KMS-11 (cell line): ENCODE measurements at regions not wholly inside any gene's neighbourhood (a gene's known extent, or its start where the extent isn't known, plus 50 kb on each side); places are given as distances from the start of the nearest gene placed in this dataset.

Experiments
- H2AFZ ChIP-seq: fragments of 200-600 bp; sonication (generic); 2 replicates; pipeline ENCODE4 v1.6.1; 2016; ENCODE audit warnings: antibody characterized with exemption, mixed run types, low read depth
- H3K27ac ChIP-seq: fragments of 200-600 bp; sonication (generic); 2 replicates; pipeline ENCODE4 v1.6.1; 2016; ENCODE audit warnings: mild to moderate bottlenecking, mixed run types
- H3K27me3 ChIP-seq: fragments of 200-600 bp; sonication (generic); 2 replicates; pipeline ENCODE4 v1.6.1; 2017; ENCODE audit warnings: mild to moderate bottlenecking, low read depth, mixed run types, moderate library complexity; ENCODE audit not compliant: insufficient read depth
- H3K36me3 ChIP-seq: fragments of 200-600 bp; sonication (generic); 2 replicates; pipeline ENCODE4 v1.6.1; 2017; ENCODE audit warnings: mild to moderate bottlenecking, mixed run types; ENCODE audit not compliant: insufficient read depth
- H3K4me1 ChIP-seq: fragments of 200-600 bp; sonication (generic); 2 replicates; pipeline ENCODE4 v1.6.1; 2016; ENCODE audit warnings: mild to moderate bottlenecking, low read depth, mixed run types; ENCODE audit not compliant: poor library complexity, severe bottlenecking
- H3K4me2 ChIP-seq: fragments of 200-600 bp; sonication (generic); 2 replicates; pipeline ENCODE4 v1.7.0; 2016; ENCODE audit warnings: mild to moderate bottlenecking, mixed run types
- H3K4me3 ChIP-seq: fragments of 200-600 bp; sonication (generic); IDR thresholded peaks from 2 replicates; pipeline ENCODE4 v1.6.1; 2017; ENCODE audit warnings: low read depth, low read length, mixed read lengths; ENCODE audit not compliant: insufficient read depth
- H3K79me2 ChIP-seq: fragments of 200-600 bp; sonication (generic); 2 replicates; pipeline ENCODE4 v1.6.1; 2016; ENCODE audit warnings: low read depth, mixed run types; ENCODE audit not compliant: insufficient read depth
- H3K9ac ChIP-seq: fragments of 200-600 bp; sonication (generic); 2 replicates; pipeline ENCODE4 v1.6.1; 2016; ENCODE audit warnings: mild to moderate bottlenecking, mixed run types
- H4K20me1 ChIP-seq: fragments of 200-600 bp; sonication (generic); 2 replicates; pipeline ENCODE4 v1.6.1; 2016; ENCODE audit warnings: mild to moderate bottlenecking, mixed run types; ENCODE audit not compliant: insufficient read depth
- TF ChIP-seq, protein P1 (sequence below): fragments of 200-600 bp; sonication (generic); conservative IDR thresholded peaks from 2 replicates; pipeline ENCODE4 v1.6.1; 2017; ENCODE audit warnings: low read depth, mild to moderate bottlenecking, antibody characterized with exemption, low read length, moderate library complexity, mixed read lengths

DNA sequence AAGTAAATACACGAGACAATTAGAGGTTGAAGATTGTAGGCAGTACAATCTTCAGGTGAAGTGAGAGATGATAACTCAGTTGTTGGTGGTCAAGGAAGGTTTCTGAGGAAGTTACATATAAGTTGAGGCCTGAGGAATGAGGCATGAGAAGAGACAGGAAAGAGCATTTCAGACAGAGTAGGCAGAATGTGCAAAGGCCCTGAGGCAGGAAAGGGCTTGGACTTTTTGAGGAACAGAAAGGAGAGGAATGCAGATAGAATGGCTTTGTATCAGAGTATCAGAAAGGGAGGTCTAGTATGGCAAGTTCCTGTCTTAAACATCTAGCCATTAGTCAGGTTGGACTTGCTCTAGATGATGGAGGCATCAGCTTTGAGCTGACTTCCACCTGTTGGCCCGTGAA is 122.5 kb downstream of the CAND1 start:
- Histone ChIP-seq H3K27me3 (no peaks in the 10 kb centered on the region), H3K4me2 (no peak overlapping the region), H2AFZ (no peak overlapping the region), H3K27ac (no peak overlapping the region), H3K36me3 (no peaks in the 10 kb centered on the region), H4K20me1 (no peaks in the 10 kb centered on the region), H3K4me1 (peaks cover 15% of the 10 kb centered on the region), H3K9ac (no peak overlapping the region), H3K4me3 (no peak overlapping the region), H3K79me2 (no peaks in the 10 kb centered on the region)
- TF ChIP-seq, protein P1, sequence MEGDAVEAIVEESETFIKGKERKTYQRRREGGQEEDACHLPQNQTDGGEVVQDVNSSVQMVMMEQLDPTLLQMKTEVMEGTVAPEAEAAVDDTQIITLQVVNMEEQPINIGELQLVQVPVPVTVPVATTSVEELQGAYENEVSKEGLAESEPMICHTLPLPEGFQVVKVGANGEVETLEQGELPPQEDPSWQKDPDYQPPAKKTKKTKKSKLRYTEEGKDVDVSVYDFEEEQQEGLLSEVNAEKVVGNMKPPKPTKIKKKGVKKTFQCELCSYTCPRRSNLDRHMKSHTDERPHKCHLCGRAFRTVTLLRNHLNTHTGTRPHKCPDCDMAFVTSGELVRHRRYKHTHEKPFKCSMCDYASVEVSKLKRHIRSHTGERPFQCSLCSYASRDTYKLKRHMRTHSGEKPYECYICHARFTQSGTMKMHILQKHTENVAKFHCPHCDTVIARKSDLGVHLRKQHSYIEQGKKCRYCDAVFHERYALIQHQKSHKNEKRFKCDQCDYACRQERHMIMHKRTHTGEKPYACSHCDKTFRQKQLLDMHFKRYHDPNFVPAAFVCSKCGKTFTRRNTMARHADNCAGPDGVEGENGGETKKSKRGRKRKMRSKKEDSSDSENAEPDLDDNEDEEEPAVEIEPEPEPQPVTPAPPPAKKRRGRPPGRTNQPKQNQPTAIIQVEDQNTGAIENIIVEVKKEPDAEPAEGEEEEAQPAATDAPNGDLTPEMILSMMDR, result no peak

DNA sequence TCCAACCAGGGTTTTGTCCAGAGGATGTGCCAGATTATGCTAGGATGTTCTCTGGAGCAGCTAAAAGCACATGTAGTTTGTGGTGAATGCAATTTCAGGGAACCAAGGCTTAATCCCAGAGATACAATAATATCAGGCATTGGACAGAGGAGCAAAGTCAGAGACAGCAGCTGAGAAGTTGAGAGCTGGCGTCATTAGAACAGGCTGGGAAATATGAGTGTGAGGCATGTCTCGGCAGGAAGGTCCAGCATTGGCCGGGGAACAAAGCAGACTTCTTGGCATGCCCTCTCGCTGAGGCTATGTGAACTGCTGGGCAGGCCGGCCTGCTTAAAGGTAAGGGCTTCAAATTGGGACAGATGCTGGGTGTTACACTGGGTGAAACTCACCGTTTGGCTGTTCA is 125.4 kb downstream of the CAND1 start:
- Histone ChIP-seq H3K4me3 (no peak overlapping the region), H3K4me1 (no peaks in the 10 kb centered on the region), H2AFZ (no peak overlapping the region)

DNA sequence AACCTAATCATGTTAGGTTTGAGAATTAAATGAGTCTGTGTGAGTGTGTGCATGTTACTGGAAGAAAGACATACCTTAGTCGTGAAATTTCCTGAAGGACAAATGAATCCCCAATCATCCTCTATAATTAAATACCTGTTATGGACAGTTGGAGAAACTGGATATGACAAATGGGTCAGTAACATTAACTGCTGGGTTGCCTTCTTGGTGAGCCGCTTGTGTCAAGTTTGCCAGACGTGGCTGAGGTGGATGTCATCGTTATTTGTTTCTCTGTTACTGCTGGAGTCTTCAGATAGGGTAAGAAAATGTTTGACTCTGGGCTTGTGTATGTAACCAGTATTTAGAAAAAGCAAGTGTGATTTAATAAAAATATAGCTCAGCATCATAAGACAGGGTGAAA is 131.6 kb downstream of the CAND1 start:
- H2AFZ ChIP-seq, result no peak overlapping the region
- TF ChIP-seq, protein P1, result no peak
- no peaks in the 10 kb centered on the region for H3K4me1 ChIP-seq

More for the DNA sequence above, 125.4 kb downstream of the CAND1 start:
- no peak overlapping the region for H3K27ac ChIP-seq
- H4K20me1 ChIP-seq, result no peaks in the 10 kb centered on the region
- TF ChIP-seq, protein P1, result no peak
- H3K36me3 ChIP-seq, result no peaks in the 10 kb centered on the region
- no peaks in the 10 kb centered on the region for H3K27me3 ChIP-seq
- H3K4me2 ChIP-seq, result no peak overlapping the region
- no peak overlapping the region for H3K9ac ChIP-seq
- H3K79me2 ChIP-seq, result no peaks in the 10 kb centered on the region

DNA sequence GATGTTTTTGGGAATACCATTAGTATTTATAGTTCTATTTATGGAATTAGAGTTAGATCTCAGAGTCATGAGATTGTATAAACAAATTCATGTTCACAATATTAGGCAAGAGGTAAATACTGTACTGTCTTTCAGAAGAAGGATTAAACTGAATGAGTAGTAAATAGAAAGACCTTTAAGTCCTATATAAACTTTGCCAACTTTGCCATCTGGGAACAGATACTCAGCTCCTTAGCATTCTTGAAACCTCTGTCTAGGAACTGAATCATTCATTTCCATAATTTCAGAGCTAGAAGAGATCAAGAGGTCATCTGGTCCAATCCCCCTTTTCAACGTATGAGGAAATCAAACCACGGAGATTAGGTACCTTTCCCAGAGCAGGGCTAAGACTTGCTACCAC is 141.1 kb downstream of the CAND1 start:
- Histone ChIP-seq H4K20me1 (no peaks in the 10 kb centered on the region), H3K36me3 (no peaks in the 10 kb centered on the region), H3K4me1 (peaks cover 24% of the 10 kb centered on the region), H2AFZ (no peak overlapping the region), H3K9ac (no peak overlapping the region), H3K27me3 (no peaks in the 10 kb centered on the region), H3K4me3 (no peak overlapping the region), H3K27ac (no peak overlapping the region), H3K79me2 (no peaks in the 10 kb centered on the region), H3K4me2 (no peak overlapping the region)
- TF ChIP-seq, protein P1, result no peak

More for the DNA sequence above, 131.6 kb downstream of the CAND1 start:
- Histone ChIP-seq H3K9ac (no peak overlapping the region), H3K79me2 (no peaks in the 10 kb centered on the region), H3K4me2 (no peak overlapping the region), H3K4me3 (no peak overlapping the region), H3K27me3 (no peaks in the 10 kb centered on the region), H4K20me1 (no peaks in the 10 kb centered on the region), H3K36me3 (no peaks in the 10 kb centered on the region), H3K27ac (no peak overlapping the region)

DNA sequence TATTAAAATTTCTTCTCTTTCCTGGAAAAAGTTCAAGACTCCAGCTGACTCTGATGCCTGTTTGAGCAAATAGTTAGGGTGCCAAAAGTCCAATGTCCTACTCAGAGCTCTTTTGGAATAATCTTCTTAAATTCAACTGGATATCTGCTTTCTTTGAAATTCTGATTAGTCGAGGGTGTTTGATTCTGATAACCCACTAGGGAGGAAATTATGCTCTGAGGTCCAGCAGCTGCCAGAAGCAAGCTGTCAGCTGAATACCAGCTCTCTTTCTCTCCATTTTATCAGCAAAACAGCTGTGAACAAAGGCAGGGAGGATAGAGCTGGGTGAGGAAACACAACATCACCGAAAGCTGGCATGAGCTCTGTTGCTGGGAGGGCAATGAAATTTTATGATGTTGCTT is 141.5 kb downstream of the CAND1 start:
- peaks cover 29% of the 10 kb centered on the region for H3K4me1 ChIP-seq
- H3K9ac ChIP-seq, result no peak overlapping the region
- H3K4me2 ChIP-seq, result no peak overlapping the region
- no peaks in the 10 kb centered on the region for H3K27me3 ChIP-seq
- TF ChIP-seq, protein P1, result no peak
- H3K27ac ChIP-seq, result no peak overlapping the region
- no peak overlapping the region for H3K4me3 ChIP-seq
- no peaks in the 10 kb centered on the region for H3K36me3 ChIP-seq
- H4K20me1 ChIP-seq, result no peaks in the 10 kb centered on the region
- no peaks in the 10 kb centered on the region for H3K79me2 ChIP-seq
- H2AFZ ChIP-seq, result no peak overlapping the region
